DND-41 (cell line): ENCODE measurements at regions not wholly inside any gene's neighbourhood (a gene's known extent, or its start where the extent isn't known, plus 50 kb on each side); places are given as distances from the start of the nearest gene placed in this dataset.
"Not testable (repeated sequence)": the region's sequence is repeated elsewhere in the genome, so short reads cannot be mapped to it uniquely, and the experiment has no call there.

ENCODE experiments used
- ATAC-seq: fragments of 200-7000 bp; cut with Tn5 transposase; 3 replicates; pipeline ENCODE4 v1.9.1; 2021; ENCODE audit warnings: low read depth; ENCODE audit not compliant: insufficient read depth
- DNase-seq: peaks from one replicate; pipeline ENCODE4 v3.0.0-alpha.2; 2020
- H2AFZ ChIP-seq: 2 replicates; pipeline ENCODE4 v1.6.0; 2012; ENCODE audit warnings: low read depth, low read length
- H3K27ac ChIP-seq: 2 replicates; pipeline ENCODE4 v1.5.1; 2012; ENCODE audit warnings: low read length, inconsistent platforms
- H3K27me3 ChIP-seq: fragments of 200-600 bp; sonication (generic); 2 replicates; pipeline ENCODE4 v1.6.0; 2012; ENCODE audit warnings: low read length, mild to moderate bottlenecking, inconsistent platforms; ENCODE audit not compliant: insufficient read depth, poor library complexity
- H3K36me3 ChIP-seq: 2 replicates; pipeline ENCODE4 v1.5.1; 2012; ENCODE audit warnings: low read length, inconsistent platforms; ENCODE audit not compliant: insufficient read depth
- H3K4me1 ChIP-seq: 2 replicates; pipeline ENCODE4 v1.5.1; 2012; ENCODE audit warnings: mild to moderate bottlenecking, low read length; ENCODE audit not compliant: insufficient read depth
- H3K4me2 ChIP-seq: 2 replicates; pipeline ENCODE4 v1.6.0; 2012; ENCODE audit warnings: mild to moderate bottlenecking, moderate library complexity, low read length, inconsistent platforms; ENCODE audit not compliant: insufficient read depth
- H3K4me3 ChIP-seq, 2 experiments: fragments of 200-600 bp in 1 of 2; shearing (Covaris generic) in 1 of 2; 2 replicates each; pipeline ENCODE4 v1.5.1; 2012 to 2016; ENCODE audit warnings: inconsistent platforms in 2 of 2, low read length in 2 of 2, mild to moderate bottlenecking in 2 of 2, low read depth in 1 of 2, moderate library complexity in 1 of 2
- H3K79me2 ChIP-seq: 2 replicates; pipeline ENCODE4 v1.6.0; 2012; ENCODE audit warnings: low read length, inconsistent platforms; ENCODE audit not compliant: insufficient read depth
- H3K9ac ChIP-seq: 2 replicates; pipeline ENCODE4 v1.6.0; 2012; ENCODE audit warnings: low read depth, mild to moderate bottlenecking, inconsistent platforms, low read length, moderate library complexity
- H3K9me3 ChIP-seq: 2 replicates; pipeline ENCODE4 v1.5.1; 2012; ENCODE audit warnings: low read length, moderate library complexity, mild to moderate bottlenecking, inconsistent platforms; ENCODE audit not compliant: insufficient read depth, severe bottlenecking
- H4K20me1 ChIP-seq: 2 replicates; pipeline ENCODE4 v1.6.0; 2012; ENCODE audit warnings: low read length; ENCODE audit not compliant: insufficient read depth
- CTCF ChIP-seq: IDR thresholded peaks from 2 replicates; pipeline ENCODE4 v1.5.1; 2012; ENCODE audit warnings: borderline replicate concordance, low read length, moderate library complexity, mild to moderate bottlenecking; ENCODE audit not compliant: poor library complexity, severe bottlenecking; ENCODE audit errors: extremely low read depth
- EZH2 ChIP-seq: IDR thresholded peaks from 3 replicates; pipeline ENCODE4 v1.6.1; 2012; ENCODE audit warnings: borderline replicate concordance, low read depth, mild to moderate bottlenecking, moderate library complexity, low read length, inconsistent platforms; ENCODE audit not compliant: severe bottlenecking

GRCh38 chr9:18061332-18061731 lies 412.6 kb upstream of the ADAMTSL1 start:
- Histone ChIP-seq H3K4me3 (no peak overlapping the region), H3K4me2 (no peak overlapping the region), H3K4me1 (no peaks in the 10 kb centered on the region), H3K9ac (no peak overlapping the region), H3K36me3 (no peaks in the 10 kb centered on the region), H3K9me3 (no peaks in the 10 kb centered on the region), H3K79me2 (no peaks in the 10 kb centered on the region), H2AFZ (no peak overlapping the region), H4K20me1 (no peaks in the 10 kb centered on the region), H3K27ac (no peak overlapping the region), H3K27me3 (no peaks in the 10 kb centered on the region)
- ATAC-seq = no peak
- no peak for DNase-seq
- TF ChIP-seq CTCF = no peak
- no peak for TF ChIP-seq EZH2

- no peak for ATAC-seq
Measured at GRCh38 chr9:18061856-18062255, 412.1 kb upstream of the ADAMTSL1 start.

GRCh38 chr9:18063856-18064390 lies 410.0 kb upstream of the ADAMTSL1 start:
- DNase-seq (no peak), ATAC-seq (no peak)
- Histone ChIP-seq H3K27me3 (no peaks in the 10 kb centered on the region), H3K4me3 (no peak overlapping the region), H3K9ac (no peak overlapping the region), H3K4me1 (no peaks in the 10 kb centered on the region), H3K4me2 (no peak overlapping the region), H4K20me1 (no peaks in the 10 kb centered on the region), H2AFZ (no peak overlapping the region), H3K9me3 (no peaks in the 10 kb centered on the region), H3K79me2 (no peaks in the 10 kb centered on the region), H3K27ac (no peak overlapping the region), H3K36me3 (no peaks in the 10 kb centered on the region)
- TF ChIP-seq CTCF = no peak
- TF ChIP-seq EZH2 = no peak

More at GRCh38 chr9:18061856-18062255, 412.1 kb upstream of the ADAMTSL1 start:
- no peak for TF ChIP-seq EZH2
- TF ChIP-seq CTCF = no peak
- Histone ChIP-seq H3K9me3 (no peaks in the 10 kb centered on the region), H2AFZ (no peak overlapping the region), H3K27me3 (no peaks in the 10 kb centered on the region), H4K20me1 (no peaks in the 10 kb centered on the region), H3K9ac (no peak overlapping the region), H3K27ac (no peak overlapping the region), H3K4me3 (no peak overlapping the region), H3K4me2 (no peak overlapping the region), H3K79me2 (no peaks in the 10 kb centered on the region), H3K4me1 (no peaks in the 10 kb centered on the region), H3K36me3 (no peaks in the 10 kb centered on the region)
- DNase-seq = no peak

DNA sequence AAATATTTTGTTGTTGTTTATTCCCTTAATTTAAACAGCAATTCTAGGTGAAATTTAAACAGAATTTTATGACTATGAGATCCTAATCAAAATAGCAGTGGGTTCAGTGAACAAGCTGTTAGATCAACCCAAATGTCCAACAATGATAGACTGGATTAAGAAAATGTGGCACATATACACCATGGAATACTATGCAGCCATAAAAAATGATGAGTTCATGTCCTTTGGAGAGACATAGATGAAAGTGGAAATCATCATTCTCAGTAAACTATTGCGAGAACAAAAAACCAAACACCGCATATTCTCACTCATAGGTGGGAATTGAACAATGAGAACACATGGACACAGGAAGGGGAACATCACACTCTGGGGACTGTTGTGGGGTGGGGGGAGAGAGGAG lies 407.3 kb upstream of the ADAMTSL1 start:
- DNase-seq, H3K9me3 ChIP-seq, H4K20me1 ChIP-seq, H3K9ac ChIP-seq, H3K27ac ChIP-seq, H3K4me3 ChIP-seq, H2AFZ ChIP-seq, H3K36me3 ChIP-seq, H3K79me2 ChIP-seq, H3K4me2 ChIP-seq, ATAC-seq, H3K27me3 ChIP-seq, H3K4me1 ChIP-seq: not testable (repeated sequence)
